NCI-H1694 treated with DMSO at 0.1 percent for 48 hours (cell line): ENCODE measurements at regions not wholly inside any gene's neighbourhood (a gene's known extent, or its start where the extent isn't known, plus 50 kb on each side); places are given as distances from the start of the nearest gene placed in this dataset.

ENCODE experiments used
- DNase-seq: peaks from one replicate; lab custom pipeline; 2025; lab: John Stamatoyannopoulos, UW

GRCh38 chr4:24419181-24420034, 164.9 kb downstream of the DHX15 start:
- DNase-seq: peak; percentile 42

GRCh38 chr4:24417206-24417605, 167.1 kb downstream of the DHX15 start:
- DNase-seq: no peak

- no peak for DNase-seq
Observed at GRCh38 chr4:24416293-24416692, 168.1 kb downstream of the DHX15 start.

DNA sequence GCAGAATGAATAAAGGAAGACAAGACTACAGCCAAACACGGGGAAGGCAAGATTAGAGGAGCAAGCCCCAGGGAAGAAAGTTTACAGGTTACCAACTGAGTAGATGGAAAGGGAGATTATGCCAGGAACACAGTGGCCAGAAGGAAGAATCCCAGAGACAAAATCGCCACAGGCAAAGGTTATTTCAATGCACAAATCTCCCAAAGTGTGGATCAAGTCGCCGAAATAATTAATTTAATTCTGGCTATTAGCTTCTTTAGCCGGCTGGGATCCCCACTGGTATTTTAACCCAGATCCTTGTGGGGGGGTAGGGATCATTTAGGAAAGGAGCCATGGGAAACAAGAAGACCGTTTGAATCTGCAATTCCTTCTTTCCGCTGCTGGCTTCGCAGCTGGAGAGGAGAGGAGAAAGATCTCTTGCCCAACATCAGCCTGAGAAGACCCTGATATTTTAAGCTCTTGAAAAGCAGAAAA, 171.0 kb downstream of the DHX15 start:
- no peak for DNase-seq

GRCh38 chr4:24411806-24412205, 172.5 kb downstream of the DHX15 start:
- no peak for DNase-seq

DNA sequence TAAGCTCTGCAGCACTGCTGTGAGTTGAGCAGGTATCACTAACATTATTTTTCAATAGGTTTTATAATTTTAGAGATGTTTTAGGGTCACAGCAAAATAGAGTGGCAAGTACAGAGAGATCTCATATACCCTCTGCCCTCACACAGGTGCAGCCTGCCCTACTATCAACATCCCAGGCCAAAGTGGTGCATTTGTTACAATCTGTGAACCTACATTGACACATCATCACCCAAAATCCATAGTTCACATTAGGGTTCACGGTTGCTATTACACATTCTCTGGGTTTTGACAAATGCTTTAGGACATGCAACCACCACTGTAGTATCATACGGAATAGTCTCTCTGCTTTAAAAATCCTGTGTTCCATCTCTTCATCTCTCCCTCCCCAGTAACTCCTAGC, 173.1 kb downstream of the DHX15 start:
- no peak for DNase-seq

DNA sequence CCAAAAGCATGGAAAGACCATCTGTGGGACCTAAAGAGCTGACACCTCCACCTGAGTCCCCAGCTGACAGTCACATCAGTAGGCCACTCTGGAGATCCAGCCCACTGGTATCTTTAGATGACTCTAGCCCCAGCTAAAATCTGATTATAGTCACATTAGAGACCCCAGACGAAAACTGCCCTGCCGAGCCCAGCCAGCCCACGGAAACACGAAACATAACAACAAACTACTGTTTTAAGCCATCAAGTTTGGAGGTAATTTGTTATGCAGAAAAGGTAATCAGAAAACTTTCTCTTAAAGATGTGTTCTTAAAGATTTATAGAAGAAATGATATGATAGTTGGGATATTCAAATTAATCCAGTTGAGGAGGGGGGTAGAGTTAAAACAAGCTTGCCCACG, 175.7 kb downstream of the DHX15 start:
- no peak for DNase-seq

GRCh38 chr4:24405926-24406325, 178.4 kb downstream of the DHX15 start:
- no peak for DNase-seq

GRCh38 chr4:24405341-24405740, 179.0 kb downstream of the DHX15 start:
- no peak for DNase-seq

DNA sequence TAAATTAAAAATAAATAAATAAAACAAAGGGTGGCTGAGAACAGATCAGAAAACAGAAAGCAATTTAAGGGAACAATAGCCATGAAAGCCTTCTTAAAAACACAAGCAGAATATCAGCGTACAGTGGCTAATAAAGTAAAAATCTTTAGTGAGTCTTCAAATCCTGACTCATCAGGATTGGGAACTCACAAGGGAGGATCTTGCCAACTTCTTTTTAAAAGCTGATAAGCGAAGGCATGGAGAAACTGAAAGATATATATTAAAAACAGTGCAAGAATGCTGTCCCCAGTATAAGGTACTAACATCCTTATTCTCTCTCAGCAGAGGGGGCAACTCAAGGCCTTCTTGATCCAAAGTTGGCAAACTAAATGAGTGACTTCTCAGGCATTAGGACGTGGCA, 180.1 kb downstream of the DHX15 start:
- no peak for DNase-seq

- no peak for DNase-seq
Observed at GRCh38 chr4:24403265-24403664, 181.1 kb downstream of the DHX15 start.

- no peak for DNase-seq
Observed at GRCh38 chr4:24400537-24400936, 183.8 kb downstream of the DHX15 start.

GRCh38 chr4:24396988-24397387, 187.4 kb downstream of the DHX15 start:
- DNase-seq: no peak

DNA sequence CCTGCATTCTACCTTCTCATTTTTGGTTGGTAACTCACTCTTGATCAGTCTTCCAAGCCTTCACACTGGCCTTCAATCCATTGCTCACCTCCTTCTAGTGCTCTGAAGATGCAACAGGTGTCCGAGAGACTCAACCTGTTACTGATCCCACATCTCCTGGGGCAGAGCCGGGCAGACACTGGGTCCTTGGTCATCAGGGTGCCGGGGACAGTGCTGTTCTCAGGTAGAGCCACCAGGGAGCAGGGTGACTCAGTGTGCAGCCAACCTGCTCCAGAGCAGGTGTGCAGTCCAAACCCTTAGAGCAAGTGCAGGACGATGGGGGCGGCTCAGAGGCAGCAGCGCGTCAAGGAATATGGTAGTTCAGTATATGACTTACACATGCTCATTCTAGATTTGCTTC, 188.4 kb downstream of the DHX15 start:
- no peak for DNase-seq

GRCh38 chr4:24394041-24394440, 190.3 kb downstream of the DHX15 start:
- no peak for DNase-seq

GRCh38 chr4:24392613-24393012, 191.7 kb downstream of the DHX15 start:
- no peak for DNase-seq

- no peak for DNase-seq
Observed at GRCh38 chr4:24382381-24382780, 202.0 kb downstream of the DHX15 start.

- DNase-seq: no peak
Observed at GRCh38 chr4:24380957-24381665, 203.2 kb downstream of the DHX15 start.

DNA sequence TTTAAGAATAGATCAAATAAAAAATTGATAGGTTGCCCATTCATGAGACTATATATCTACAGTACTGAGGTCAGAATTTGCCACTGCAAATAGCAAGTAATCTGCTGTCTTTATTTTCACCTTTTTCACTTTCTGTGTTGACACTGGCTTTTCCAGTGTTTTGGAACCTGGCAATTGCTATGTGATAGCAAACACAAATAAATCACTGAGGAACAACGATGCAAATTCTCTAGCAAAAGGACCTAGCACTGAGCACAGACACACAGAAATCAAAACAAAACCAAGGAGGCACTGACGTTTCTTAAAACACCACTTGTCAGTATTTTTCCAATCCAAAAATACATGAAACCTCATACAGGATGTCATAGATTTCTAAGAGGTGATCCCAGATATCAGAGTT, 210.7 kb downstream of the DHX15 start:
- DNase-seq: no peak

DNA sequence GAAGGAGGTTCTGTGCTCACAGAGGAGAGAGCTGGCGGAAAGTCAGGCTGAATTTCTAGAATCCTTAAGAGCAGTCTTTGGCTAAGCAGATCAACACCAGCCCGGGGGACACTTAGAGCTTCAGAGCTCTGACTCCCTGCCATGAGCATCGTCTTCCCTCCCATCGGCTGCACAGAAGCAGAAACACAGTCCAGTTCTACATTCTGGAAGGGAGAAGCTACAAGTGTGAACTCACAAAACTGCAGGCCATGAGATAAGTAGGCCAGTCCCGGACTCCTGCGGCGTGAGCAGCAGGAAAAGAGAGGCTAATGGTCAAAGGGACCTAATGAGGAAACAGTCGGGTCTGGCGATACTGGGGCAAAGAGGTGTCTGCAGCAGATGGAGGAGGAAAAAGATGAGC, 211.5 kb downstream of the DHX15 start:
- no peak for DNase-seq

DNA sequence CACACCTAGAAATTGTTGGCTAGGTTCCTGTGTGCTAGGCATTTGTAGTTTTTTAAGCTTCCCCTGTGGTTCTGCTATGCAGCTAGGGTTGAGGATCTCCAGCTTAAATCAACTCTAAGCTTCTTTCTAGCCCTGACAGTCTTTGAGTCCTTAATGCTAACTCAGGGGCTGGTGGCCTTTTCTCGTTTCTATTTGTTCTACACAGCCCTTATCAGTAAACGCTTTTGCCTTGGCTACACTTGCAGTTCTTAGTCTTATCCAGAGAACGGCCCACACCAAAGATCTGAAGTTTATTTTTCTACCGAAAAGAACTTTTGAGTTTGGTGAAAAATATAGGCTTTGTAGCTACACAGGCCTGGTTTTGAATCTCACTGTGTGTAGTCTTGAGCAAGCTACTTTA, 212.0 kb downstream of the DHX15 start:
- no peak for DNase-seq

- no peak for DNase-seq
Observed at GRCh38 chr4:24370421-24370820, 213.9 kb downstream of the DHX15 start.

DNA sequence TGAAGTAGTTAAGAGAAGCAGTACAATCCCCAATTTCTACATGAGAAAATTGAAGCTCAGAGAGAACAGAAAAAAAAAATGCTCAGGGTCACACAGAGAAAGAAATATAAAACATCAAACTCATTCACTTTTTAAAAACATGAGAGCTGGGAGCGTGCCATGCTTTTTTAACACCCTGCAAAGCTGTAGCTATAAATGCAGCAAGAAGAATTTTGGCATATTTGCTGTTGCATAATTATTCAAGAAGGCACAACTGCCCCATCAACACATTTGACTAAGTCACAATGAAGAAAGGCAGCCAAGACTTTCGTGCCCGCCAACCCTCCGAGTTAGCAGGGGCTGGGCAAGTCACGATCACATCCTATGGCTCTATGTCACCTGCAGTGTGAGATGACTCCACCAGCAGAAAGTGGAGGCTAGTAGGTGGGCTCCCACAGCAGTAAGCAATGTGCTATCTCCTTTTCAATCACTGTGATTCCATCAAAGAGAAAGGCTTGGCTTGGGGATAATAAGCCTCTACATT, 214.8 kb downstream of the DHX15 start:
- no peak for DNase-seq
